HEK293 (cell line): ENCODE measurements at regions not wholly inside any gene's neighbourhood (a gene's known extent, or its start where the extent isn't known, plus 50 kb on each side); places are given as distances from the start of the nearest gene placed in this dataset.

Experiments
- CTCF ChIA-PET: fragments of 350-600 bp; formaldehyde crosslinking; extraction: SDS; loops from one replicate; lab custom pipeline; 2021; ENCODE audit warnings: antibody characterized with exemption; lab: Yijun Ruan, JAX
- POLR2A ChIA-PET: fragments of 300-600 bp; formaldehyde crosslinking; extraction: SDS; loops from one replicate; lab custom pipeline; 2020; ENCODE audit warnings: antibody characterized with exemption, inconsistent platforms; lab: Yijun Ruan, JAX
- H3K27ac ChIP-seq: fragments of 200-500 bp; sonication (Bioruptor generic); 2 replicates; pipeline ENCODE4 v1.5.1; 2014; ENCODE audit warnings: low read depth, low read length, control low read depth, inconsistent platforms; ENCODE audit errors: extremely low read depth
- H3K36me3 ChIP-seq, 2 experiments: fragments of 200-500 bp in 1 of 2; sonication (Bioruptor generic) in 1 of 2; 1 replicate in 1 of 2; 2 replicates in 1 of 2; pipeline ENCODE4 v1.5.1; 2014 to 2017; ENCODE audit warnings: inconsistent platforms in 2 of 2, low read length in 2 of 2; ENCODE audit not compliant: control insufficient read depth in 2 of 2, insufficient read depth in 1 of 2
- H3K4me1 ChIP-seq: fragments of 200-500 bp; sonication (Bioruptor generic); 2 replicates; pipeline ENCODE4 v1.5.1; 2014; ENCODE audit warnings: mild to moderate bottlenecking, low read length, inconsistent platforms; ENCODE audit not compliant: control insufficient read depth, insufficient read depth
- H3K4me3 ChIP-seq: 2 replicates; pipeline ENCODE4 v1.5.1; 2011; ENCODE audit warnings: low read depth, mild to moderate bottlenecking, control low read depth, low read length, moderate library complexity
- H3K9me3 ChIP-seq: fragments of 200-500 bp; sonication (Bioruptor generic); 2 replicates; pipeline ENCODE4 v1.5.1; 2014; ENCODE audit warnings: low read depth, low read length, inconsistent platforms; ENCODE audit not compliant: control insufficient read depth, insufficient read depth
- FEZF1 ChIP-seq: fragments of 450-650 bp; formaldehyde crosslinking; IDR thresholded peaks from 2 replicates; pipeline ENCODE4 v1.5.1; 2016; ENCODE audit warnings: missing biosample characterization, missing genetic modification characterization
- HOXC10 ChIP-seq: sonication (generic); formaldehyde crosslinking; IDR thresholded peaks from 2 replicates; pipeline ENCODE4 v1.8.1; 2023; ENCODE audit warnings: mild to moderate bottlenecking, missing genetic modification reagents
- KLF16 ChIP-seq: fragments of 450-650 bp; formaldehyde crosslinking; IDR thresholded peaks from 2 replicates; pipeline ENCODE4 v1.5.1; 2017; ENCODE audit warnings: missing biosample characterization, missing genetic modification characterization
- OVOL3 ChIP-seq: fragments of 450-650 bp; formaldehyde crosslinking; IDR thresholded peaks from 2 replicates; pipeline ENCODE4 v1.5.1; 2016; ENCODE audit warnings: missing biosample characterization, missing genetic modification characterization
- SP2 ChIP-seq: fragments of 450-650 bp; formaldehyde crosslinking; IDR thresholded peaks from 2 replicates; pipeline ENCODE4 v1.5.1; 2016; ENCODE audit warnings: missing biosample characterization, missing genetic modification characterization
- YY1 ChIP-seq: fragments of 450-650 bp; formaldehyde crosslinking; IDR thresholded peaks from 2 replicates; pipeline ENCODE4 v1.5.1; 2018; ENCODE audit warnings: missing biosample characterization, missing genetic modification characterization
- ZNF112 ChIP-seq: fragments of 450-650 bp; formaldehyde crosslinking; IDR thresholded peaks from 2 replicates; pipeline ENCODE4 v1.5.0; 2017; ENCODE audit warnings: missing biosample characterization, missing genetic modification characterization
- ZNF19 ChIP-seq: fragments of 450-650 bp; formaldehyde crosslinking; IDR thresholded peaks from 2 replicates; pipeline ENCODE4; 2016; ENCODE audit warnings: missing biosample characterization, missing genetic modification characterization, low read depth
- ZNF266 ChIP-seq: fragments of 450-650 bp; formaldehyde crosslinking; IDR thresholded peaks from 2 replicates; pipeline ENCODE4 v1.5.1; 2016; ENCODE audit warnings: missing biosample characterization, missing genetic modification characterization, low read depth
- ZNF426 ChIP-seq: fragments of 450-650 bp; formaldehyde crosslinking; IDR thresholded peaks from 2 replicates; pipeline ENCODE4 v1.5.1; 2017; ENCODE audit warnings: missing biosample characterization, missing genetic modification characterization, mild to moderate bottlenecking, inconsistent platforms, moderate library complexity
- ZNF433 ChIP-seq: fragments of 450-650 bp; formaldehyde crosslinking; IDR thresholded peaks from 2 replicates; pipeline ENCODE4 v1.5.1; 2016; ENCODE audit warnings: missing biosample characterization, missing genetic modification characterization, low read depth
- ZNF473 ChIP-seq: fragments of 450-650 bp; formaldehyde crosslinking; IDR thresholded peaks from 2 replicates; pipeline ENCODE4 v1.5.1; 2017; ENCODE audit warnings: missing biosample characterization, missing genetic modification characterization
- ZNF521 ChIP-seq: fragments of 450-650 bp; formaldehyde crosslinking; IDR thresholded peaks from 2 replicates; pipeline ENCODE4 v1.5.1; 2017; ENCODE audit warnings: missing biosample characterization, mild to moderate bottlenecking, missing genetic modification characterization
- ZNF529 ChIP-seq: fragments of 450-650 bp; formaldehyde crosslinking; IDR thresholded peaks from 2 replicates; pipeline ENCODE4 v1.5.1; 2017; ENCODE audit warnings: missing genetic modification characterization, missing biosample characterization; ENCODE audit not compliant: insufficient replicate concordance
- ZNF558 ChIP-seq: fragments of 450-650 bp; formaldehyde crosslinking; IDR thresholded peaks from 2 replicates; pipeline ENCODE4 v1.5.1; 2016; ENCODE audit warnings: missing biosample characterization, missing genetic modification characterization
- ZNF621 ChIP-seq: fragments of 450-650 bp; formaldehyde crosslinking; IDR thresholded peaks from 2 replicates; pipeline ENCODE4 v1.5.1; 2017; ENCODE audit warnings: missing biosample characterization, missing genetic modification characterization
- ZNF747 ChIP-seq: fragments of 450-650 bp; formaldehyde crosslinking; IDR thresholded peaks from 2 replicates; pipeline ENCODE4 v1.5.1; 2016; ENCODE audit warnings: missing biosample characterization, missing genetic modification characterization
- ZNF777 ChIP-seq: fragments of 450-650 bp; formaldehyde crosslinking; IDR thresholded peaks from 2 replicates; pipeline ENCODE4 v1.5.1; 2017; ENCODE audit warnings: missing biosample characterization, missing genetic modification characterization, borderline replicate concordance
- ZSCAN23 ChIP-seq: fragments of 450-650 bp; formaldehyde crosslinking; IDR thresholded peaks from 2 replicates; pipeline ENCODE4 v1.5.1; 2016; ENCODE audit warnings: missing biosample characterization, missing genetic modification characterization
- ZXDB ChIP-seq: fragments of 450-650 bp; formaldehyde crosslinking; IDR thresholded peaks from 2 replicates; pipeline ENCODE4 v1.5.1; 2016; ENCODE audit warnings: missing biosample characterization, missing genetic modification characterization
- TF ChIP-seq, protein P1 (sequence below): fragments of 450-650 bp; formaldehyde crosslinking; IDR thresholded peaks from 2 replicates; pipeline ENCODE4 v1.5.1; 2016; ENCODE audit warnings: missing biosample characterization, missing genetic modification characterization
- TF ChIP-seq, protein P2 (sequence below): fragments of 450-650 bp; formaldehyde crosslinking; IDR thresholded peaks from 2 replicates; pipeline ENCODE4 v1.5.1; 2016; ENCODE audit warnings: missing biosample characterization, missing genetic modification characterization
- TF ChIP-seq, protein P3 (sequence below): fragments of 450-650 bp; formaldehyde crosslinking; conservative IDR thresholded peaks from 2 replicates; pipeline ENCODE4 v1.5.1; 2016; ENCODE audit warnings: low read depth, missing biosample characterization, missing genetic modification characterization
- TF ChIP-seq, protein P4 (sequence below): fragments of 450-650 bp; formaldehyde crosslinking; IDR thresholded peaks from 2 replicates; pipeline ENCODE4 v1.5.1; 2016; ENCODE audit warnings: missing biosample characterization, missing genetic modification characterization

DNA sequence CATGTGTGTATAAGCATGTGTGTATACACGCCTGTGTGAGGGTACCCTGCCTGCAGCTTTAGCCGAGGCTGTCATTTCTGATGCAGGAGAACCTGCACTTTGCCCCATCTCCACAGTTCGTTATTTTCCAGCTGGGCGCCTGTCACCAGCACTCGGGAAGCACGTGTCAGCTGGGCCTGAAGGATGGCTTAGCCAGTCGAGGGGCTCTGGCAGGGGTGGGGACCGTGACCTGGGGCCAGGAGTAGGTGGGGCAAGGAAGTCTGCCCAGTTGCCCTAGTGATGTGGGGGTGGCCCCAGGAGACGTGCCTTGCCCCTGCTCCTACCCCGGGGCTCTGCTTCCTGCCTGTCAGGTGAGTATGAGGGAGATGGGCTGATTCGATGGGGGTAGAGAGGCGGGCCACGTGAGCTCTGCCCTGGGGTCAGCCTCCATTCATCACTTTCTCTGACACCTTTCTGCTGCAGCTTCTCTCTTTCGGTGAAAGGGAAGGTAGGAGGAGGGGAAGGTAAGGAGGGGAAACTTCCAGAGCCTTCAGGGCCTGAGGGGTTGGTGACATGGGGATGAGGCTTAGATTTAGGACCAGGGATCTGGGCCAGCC is 130.6 kb upstream of the SKOR2 start:
- ChIA-PET POLR2A (no interaction called here), CTCF (no interaction called here)
- Histone ChIP-seq H3K4me1 (no peaks in the 10 kb centered on the region), H3K36me3 (no peaks in the 10 kb centered on the region), H3K4me3 (no peak overlapping the region), H3K9me3 (no peaks in the 10 kb centered on the region), H3K27ac (no peak overlapping the region)
- TF ChIP-seq ZNF426 (tag by site-specific recombination): no peak
- no peak for TF ChIP-seq ZNF473 (tag by site-specific recombination)
- TF ChIP-seq ZNF529 (tag by site-specific recombination): no peak
- TF ChIP-seq ZNF433 (tag by site-specific recombination): no peak
- TF ChIP-seq, protein P1, sequence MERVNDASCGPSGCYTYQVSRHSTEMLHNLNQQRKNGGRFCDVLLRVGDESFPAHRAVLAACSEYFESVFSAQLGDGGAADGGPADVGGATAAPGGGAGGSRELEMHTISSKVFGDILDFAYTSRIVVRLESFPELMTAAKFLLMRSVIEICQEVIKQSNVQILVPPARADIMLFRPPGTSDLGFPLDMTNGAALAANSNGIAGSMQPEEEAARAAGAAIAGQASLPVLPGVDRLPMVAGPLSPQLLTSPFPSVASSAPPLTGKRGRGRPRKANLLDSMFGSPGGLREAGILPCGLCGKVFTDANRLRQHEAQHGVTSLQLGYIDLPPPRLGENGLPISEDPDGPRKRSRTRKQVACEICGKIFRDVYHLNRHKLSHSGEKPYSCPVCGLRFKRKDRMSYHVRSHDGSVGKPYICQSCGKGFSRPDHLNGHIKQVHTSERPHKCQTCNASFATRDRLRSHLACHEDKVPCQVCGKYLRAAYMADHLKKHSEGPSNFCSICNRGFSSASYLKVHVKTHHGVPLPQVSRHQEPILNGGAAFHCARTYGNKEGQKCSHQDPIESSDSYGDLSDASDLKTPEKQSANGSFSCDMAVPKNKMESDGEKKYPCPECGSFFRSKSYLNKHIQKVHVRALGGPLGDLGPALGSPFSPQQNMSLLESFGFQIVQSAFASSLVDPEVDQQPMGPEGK (tag by site-specific recombination): no peak
- no peak for TF ChIP-seq ZNF521 (tag by site-specific recombination)
- no peak for TF ChIP-seq OVOL3
- no peak for TF ChIP-seq ZNF621
- TF ChIP-seq KLF16 (tag by site-specific recombination): no peak
- TF ChIP-seq, protein P2, sequence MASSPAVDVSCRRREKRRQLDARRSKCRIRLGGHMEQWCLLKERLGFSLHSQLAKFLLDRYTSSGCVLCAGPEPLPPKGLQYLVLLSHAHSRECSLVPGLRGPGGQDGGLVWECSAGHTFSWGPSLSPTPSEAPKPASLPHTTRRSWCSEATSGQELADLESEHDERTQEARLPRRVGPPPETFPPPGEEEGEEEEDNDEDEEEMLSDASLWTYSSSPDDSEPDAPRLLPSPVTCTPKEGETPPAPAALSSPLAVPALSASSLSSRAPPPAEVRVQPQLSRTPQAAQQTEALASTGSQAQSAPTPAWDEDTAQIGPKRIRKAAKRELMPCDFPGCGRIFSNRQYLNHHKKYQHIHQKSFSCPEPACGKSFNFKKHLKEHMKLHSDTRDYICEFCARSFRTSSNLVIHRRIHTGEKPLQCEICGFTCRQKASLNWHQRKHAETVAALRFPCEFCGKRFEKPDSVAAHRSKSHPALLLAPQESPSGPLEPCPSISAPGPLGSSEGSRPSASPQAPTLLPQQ (tag by site-specific recombination): no peak
- TF ChIP-seq, protein P3, sequence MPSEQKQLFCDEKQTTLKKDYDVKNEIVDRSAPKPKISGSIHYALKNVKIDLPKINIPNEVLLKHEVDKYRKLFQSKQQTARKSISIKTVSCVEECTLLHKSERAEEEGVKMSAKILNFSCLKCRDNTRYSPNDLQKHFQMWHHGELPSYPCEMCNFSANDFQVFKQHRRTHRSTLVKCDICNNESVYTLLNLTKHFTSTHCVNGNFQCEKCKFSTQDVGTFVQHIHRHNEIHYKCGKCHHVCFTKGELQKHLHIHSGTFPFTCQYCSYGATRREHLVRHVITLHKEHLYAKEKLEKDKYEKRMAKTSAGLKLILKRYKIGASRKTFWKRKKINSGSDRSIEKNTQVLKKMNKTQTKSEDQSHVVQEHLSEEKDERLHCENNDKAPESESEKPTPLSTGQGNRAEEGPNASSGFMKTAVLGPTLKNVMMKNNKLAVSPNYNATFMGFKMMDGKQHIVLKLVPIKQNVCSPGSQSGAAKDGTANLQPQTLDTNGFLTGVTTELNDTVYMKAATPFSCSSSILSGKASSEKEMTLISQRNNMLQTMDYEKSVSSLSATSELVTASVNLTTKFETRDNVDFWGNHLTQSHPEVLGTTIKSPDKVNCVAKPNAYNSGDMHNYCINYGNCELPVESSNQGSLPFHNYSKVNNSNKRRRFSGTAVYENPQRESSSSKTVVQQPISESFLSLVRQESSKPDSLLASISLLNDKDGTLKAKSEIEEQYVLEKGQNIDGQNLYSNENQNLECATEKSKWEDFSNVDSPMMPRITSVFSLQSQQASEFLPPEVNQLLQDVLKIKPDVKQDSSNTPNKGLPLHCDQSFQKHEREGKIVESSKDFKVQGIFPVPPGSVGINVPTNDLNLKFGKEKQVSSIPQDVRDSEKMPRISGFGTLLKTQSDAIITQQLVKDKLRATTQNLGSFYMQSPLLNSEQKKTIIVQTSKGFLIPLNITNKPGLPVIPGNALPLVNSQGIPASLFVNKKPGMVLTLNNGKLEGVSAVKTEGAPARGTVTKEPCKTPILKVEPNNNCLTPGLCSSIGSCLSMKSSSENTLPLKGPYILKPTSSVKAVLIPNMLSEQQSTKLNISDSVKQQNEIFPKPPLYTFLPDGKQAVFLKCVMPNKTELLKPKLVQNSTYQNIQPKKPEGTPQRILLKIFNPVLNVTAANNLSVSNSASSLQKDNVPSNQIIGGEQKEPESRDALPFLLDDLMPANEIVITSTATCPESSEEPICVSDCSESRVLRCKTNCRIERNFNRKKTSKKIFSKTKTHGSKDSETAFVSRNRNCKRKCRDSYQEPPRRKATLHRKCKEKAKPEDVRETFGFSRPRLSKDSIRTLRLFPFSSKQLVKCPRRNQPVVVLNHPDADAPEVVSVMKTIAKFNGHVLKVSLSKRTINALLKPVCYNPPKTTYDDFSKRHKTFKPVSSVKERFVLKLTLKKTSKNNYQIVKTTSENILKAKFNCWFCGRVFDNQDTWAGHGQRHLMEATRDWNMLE (tag by site-specific recombination): no peak

DNA sequence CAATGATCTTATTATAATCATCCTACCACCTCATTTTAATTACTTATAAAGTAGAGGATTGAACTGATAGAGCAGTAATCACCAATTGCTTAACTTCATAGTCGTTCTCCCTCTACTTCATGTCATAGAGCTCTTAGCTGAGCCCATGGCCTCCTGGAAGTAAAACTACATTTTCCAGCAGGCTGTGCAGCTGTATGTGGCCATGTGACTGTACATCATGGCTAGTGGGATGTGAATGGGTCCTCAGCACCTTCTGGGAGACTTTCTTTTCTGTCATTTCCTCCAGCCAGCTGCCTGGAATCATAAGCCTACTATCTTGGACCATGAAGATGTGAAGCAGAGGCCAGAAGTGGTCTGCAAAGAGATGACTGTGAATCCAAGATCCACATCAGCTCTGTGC is 128.7 kb upstream of the SKOR2 start:
- POLR2A ChIA-PET: no interaction called here
- H3K4me1 ChIP-seq: no peaks in the 10 kb centered on the region
- no peak overlapping the region for H3K4me3 ChIP-seq
- no peak for TF ChIP-seq ZNF266 (tag by site-specific recombination)
- no peaks in the 10 kb centered on the region for H3K36me3 ChIP-seq
- CTCF ChIA-PET: no interaction called here
- no peak overlapping the region for H3K27ac ChIP-seq
- H3K9me3 ChIP-seq: no peaks in the 10 kb centered on the region

DNA sequence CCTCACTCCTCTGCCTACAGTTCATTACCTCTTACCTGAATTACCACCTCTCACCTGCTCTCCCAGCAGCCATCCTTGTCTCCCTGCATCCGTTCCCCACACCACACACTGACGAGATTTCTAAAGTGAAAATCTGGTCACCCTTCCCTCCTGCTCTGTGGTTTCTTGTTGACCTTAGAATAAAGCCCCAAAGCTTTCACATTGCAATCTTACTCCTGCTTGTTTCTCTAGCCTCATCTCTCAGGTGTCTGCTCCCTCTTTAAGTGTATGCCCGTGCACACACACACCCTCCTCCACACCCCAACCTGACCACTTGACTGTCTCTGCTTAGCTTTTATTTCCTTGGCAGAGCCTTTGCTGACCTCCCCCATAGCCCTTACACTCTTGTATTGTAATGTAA is 122.0 kb upstream of the SKOR2 start:
- ChIA-PET CTCF (interaction anchor here (0.9 kb wide), 1 partner anchor 156 kb away, joined by 3 read pairs; no protein-coding TSS in a partner anchor), POLR2A (no interaction called here)
- no peak overlapping the region for H3K4me3 ChIP-seq
- TF ChIP-seq FEZF1 (no peak), ZNF19 (no peak), ZNF558 (tag by site-specific recombination) (no peak), SP2 (tag by site-specific recombination) (no peak), ZXDB (tag by site-specific recombination) (no peak), ZNF112 (tag by site-specific recombination) (no peak), ZNF747 (tag by site-specific recombination) (no peak), ZNF777 (no peak), ZSCAN23 (tag by site-specific recombination) (no peak), YY1 (tag by site-specific recombination) (no peak), HOXC10 (no peak)
- TF ChIP-seq, protein P4, sequence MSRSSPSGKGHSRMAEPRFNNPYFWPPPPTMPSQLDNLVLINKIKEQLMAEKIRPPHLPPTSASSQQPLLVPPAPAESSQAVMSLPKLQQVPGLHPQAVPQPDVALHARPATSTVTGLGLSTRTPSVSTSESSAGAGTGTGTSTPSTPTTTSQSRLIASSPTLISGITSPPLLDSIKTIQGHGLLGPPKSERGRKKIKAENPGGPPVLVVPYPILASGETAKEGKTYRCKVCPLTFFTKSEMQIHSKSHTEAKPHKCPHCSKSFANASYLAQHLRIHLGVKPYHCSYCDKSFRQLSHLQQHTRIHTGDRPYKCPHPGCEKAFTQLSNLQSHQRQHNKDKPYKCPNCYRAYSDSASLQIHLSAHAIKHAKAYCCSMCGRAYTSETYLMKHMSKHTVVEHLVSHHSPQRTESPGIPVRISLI (tag by site-specific recombination): no peak

More for the DNA sequence above, 122.0 kb upstream of the SKOR2 start:
- Histone ChIP-seq H3K27ac (no peak overlapping the region), H3K9me3 (no peaks in the 10 kb centered on the region), H3K36me3 (no peaks in the 10 kb centered on the region), H3K4me1 (no peaks in the 10 kb centered on the region)
